Right forelimb (tissue), 1 donor: ENCODE measurements at regions not wholly inside any gene's neighbourhood (a gene's known extent, or its start where the extent isn't known, plus 50 kb on each side); places are given as distances from the start of the nearest gene placed in this dataset.

Source experiments
- DNase-seq: peaks from one replicate; pipeline ENCODE4 v3.0.0-alpha.2; 2018

DNA sequence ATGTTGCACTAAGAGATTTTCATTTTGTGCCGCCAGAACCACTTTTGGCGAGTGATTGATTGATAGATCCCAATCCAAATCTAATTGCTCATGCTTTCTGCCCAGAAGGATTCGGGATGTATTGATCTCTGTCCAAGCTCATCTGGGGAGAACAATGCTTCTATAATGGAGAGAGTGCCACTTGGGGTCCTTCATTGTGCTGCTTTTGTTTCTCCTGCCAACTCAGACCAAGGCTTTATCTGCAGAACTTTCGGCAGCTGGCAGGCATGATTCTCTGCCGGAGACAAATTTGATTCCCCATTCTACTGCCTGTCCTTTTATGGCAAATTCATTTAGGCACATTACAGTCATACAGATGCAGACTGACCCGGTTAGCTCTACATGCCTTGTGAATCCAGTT lies 62.9 kb upstream of the NTM start:
- no peak for DNase-seq

DNA sequence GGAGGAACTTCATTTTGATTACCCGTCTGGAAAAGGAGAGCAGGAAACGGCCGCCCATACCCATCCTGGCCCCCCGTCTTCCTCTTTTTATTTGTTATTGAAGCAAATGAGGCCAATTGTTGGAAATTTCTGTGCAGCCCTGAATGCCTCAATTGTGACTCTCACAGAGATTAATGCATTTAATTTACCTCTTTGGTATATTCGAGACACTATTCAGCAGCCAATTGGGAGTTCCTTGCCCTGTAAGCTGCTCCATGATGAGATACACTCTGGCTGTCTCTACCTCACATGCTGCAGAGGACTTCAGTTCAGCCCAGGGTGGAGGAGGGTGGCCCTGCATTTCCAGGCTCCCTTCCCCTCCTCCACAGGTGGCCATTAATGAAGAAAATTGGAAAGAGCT lies 60.6 kb upstream of the NTM start:
- no peak for DNase-seq

DNA sequence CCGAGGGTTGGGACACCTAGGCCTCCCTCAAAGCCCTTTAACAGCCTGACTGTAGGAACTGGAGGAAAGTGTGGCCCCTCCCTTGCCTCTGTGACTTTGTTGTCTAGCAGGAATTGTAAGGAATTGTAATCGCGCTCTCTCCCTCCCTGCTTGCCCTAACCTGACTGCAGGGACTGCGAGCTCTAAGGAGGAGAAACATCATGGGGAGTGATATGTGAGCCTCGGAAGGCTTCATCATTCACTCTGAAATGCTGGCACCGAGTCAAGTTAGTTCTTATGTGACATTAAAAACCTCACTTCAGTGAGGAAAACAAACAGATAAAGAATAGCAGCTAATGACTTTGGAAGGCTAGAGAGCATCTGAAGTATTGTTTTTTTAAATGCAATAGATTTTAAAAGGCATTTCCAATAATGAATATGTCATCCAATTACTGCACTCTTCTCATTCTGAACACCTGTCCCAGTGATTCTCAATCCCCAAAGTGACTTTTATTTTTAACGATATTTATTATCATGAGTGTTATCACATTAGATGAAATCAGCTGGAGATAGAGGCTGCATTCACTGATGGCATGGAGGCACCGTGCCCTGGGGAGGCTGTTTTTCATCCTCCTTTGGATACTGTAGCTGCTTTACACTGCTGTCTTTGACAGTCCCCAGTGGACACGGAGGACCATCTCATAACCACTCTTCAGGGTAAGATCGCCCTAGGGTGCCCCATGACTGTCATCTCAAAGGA lies 58.5 kb upstream of the NTM start:
- no peak for DNase-seq
